Left lobe of liver (tissue), 2 donors: ENCODE measurements at regions not wholly inside any gene's neighbourhood (a gene's known extent, or its start where the extent isn't known, plus 50 kb on each side); places are given as distances from the start of the nearest gene placed in this dataset.
"Not testable (repeated sequence)": the region's sequence is repeated elsewhere in the genome, so short reads cannot be mapped to it uniquely, and the experiment has no call there.

Experiments
- ATAC-seq: fragments of 200-7000 bp; cut with Tn5 transposase; one replicate; pipeline ENCODE4 v1.9.1; 2020; ENCODE audit warnings: mild to moderate bottlenecking, moderate library complexity
- DNase-seq: peaks from one replicate; pipeline ENCODE4 v3.0.0-alpha.2; 2020; ENCODE audit warnings: low spot score
- donor health status: DM: no; HTN: no; CAD: no; lungs with moderate emphysema.
- donor health status: DM: no; HTN: yes; CAD: no.

GRCh38 chr1:80403471-80403893 is 1397.0 kb upstream of the ADGRL4 start:
- no peak for ATAC-seq
- DNase-seq, result no peak

- DNase-seq (no peak), ATAC-seq (no peak)
Observed at GRCh38 chr1:80402625-80403024, 1396.1 kb upstream of the ADGRL4 start.

DNA sequence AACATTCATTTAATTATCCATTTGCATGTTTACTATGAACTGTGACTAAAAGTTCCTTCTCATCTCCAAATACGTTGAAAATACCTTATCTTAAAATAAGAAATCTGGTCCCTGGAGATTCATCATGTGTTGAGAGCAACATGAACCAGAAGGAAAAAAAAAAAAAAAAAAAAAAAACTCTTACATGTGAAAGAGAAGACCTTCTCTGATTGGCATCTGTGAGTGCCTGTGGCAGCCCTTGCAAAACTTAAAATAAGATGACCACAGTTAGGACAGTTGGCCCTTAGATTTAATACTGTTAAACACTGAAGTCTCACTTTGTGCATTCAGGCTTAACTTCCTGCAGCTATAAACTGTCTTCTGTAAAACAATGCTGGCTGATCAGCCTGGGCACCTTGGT is 1395.2 kb upstream of the ADGRL4 start:
- ATAC-seq (no peak), DNase-seq (no peak)

DNA sequence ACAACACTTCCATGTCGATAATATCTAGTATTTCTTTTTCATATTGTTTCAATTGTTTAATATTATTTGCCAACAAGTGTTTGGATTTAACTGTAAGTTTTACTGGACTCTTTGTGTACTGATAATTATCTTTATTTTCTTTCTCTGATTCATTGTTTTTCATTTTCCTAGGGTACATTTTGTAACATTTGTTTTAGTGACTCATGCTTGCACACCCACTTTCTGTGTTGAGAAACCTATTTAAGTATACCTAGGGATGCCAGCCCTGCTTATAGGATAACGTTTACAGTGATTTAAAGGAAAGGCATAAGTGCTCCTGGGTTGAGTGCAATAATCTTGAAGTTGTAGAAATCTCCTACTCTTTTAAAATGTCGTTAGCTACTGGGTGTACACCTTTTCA is 1386.0 kb upstream of the ADGRL4 start:
- DNase-seq (no peak), ATAC-seq (no peak)

- DNase-seq, result no peak
- ATAC-seq, result no peak
Observed at GRCh38 chr1:80385650-80386049, 1379.1 kb upstream of the ADGRL4 start.

DNA sequence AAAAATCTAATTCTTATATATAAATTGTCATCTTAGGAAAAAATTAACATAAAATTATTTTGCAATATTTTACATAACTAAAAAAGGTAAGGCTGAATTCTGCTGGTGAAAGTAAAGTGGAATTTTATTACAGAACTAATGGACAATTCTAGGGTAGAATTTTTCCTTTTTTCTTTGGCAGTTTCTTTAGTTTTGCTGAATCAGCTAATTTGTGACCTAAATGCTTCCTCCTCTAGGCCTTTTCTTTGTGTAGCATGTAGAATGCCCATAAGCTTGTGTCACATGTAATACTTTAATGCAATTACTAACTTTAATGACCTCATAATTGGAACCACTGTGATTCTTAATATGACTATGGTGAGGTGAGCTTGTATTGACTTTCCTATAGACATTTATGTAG is 1378.4 kb upstream of the ADGRL4 start:
- ATAC-seq, result no peak
- no peak for DNase-seq

- DNase-seq (no peak), ATAC-seq (no peak)
Observed at GRCh38 chr1:80384083-80384830, 1377.7 kb upstream of the ADGRL4 start.

- no peak for ATAC-seq
Observed at GRCh38 chr1:80375662-80376061, 1369.1 kb upstream of the ADGRL4 start.

DNA sequence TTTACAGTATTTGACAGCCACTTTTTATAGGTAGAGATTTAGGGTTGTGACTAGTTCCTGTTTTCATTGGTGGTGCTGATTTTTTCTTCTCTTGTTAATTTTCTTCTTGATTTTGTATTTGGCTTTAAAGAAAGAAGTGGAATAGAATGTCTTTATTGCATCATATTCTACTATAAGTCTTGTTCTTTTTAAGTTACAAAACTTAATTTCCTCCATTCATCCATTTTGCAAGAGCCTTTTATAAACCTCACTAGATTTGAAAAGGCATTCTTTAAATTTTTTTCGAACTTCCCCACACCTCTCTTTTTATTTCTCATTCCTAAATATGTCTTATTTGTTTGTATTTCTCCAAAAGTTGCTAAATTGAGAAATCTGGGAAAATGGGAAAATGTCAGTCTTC is 1368.6 kb upstream of the ADGRL4 start:
- no peak for DNase-seq
- no peak for ATAC-seq

More at GRCh38 chr1:80375662-80376061, 1369.1 kb upstream of the ADGRL4 start:
- no peak for DNase-seq

DNA sequence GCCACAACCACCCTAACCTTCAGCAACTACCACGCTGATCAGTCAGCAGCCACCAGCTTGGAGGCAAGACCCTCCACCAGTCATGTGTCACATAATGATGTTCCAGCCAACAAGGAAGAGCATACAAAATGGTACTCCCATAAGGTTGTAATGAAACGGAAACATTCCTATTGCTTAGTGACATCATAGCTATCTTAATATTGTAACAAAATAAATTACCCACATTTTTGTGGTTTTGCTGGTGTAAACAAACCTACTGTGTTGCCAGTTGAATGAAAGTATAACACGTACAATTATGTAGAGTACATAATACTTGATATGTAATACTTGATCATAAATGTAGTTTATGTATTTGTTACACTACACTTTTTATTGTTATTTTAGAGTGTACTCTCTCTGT is 1363.2 kb upstream of the ADGRL4 start:
- DNase-seq, result no peak
- ATAC-seq, result no peak

DNA sequence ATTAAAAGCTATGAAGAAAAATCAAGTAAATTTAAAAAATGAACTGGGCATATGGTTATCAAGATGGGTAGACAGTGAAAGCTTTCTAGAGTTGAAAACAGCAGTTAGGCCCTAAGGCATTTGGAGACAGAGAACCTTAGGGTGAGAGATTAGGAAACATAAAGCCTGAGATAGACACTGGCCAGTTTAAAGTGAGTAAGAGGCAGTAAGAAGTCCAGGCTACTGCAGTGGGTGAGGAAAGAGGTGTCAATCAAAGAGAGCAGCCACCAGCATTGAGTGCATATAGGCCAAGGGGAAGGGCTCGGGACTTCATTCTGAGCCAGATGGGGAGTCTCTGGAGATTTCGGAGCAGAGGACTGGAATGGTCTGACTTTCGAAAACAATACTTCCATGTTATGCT is 1360.5 kb upstream of the ADGRL4 start:
- ATAC-seq (no peak), DNase-seq (no peak)

GRCh38 chr1:80365359-80366021 is 1359.0 kb upstream of the ADGRL4 start:
- no peak for ATAC-seq

DNA sequence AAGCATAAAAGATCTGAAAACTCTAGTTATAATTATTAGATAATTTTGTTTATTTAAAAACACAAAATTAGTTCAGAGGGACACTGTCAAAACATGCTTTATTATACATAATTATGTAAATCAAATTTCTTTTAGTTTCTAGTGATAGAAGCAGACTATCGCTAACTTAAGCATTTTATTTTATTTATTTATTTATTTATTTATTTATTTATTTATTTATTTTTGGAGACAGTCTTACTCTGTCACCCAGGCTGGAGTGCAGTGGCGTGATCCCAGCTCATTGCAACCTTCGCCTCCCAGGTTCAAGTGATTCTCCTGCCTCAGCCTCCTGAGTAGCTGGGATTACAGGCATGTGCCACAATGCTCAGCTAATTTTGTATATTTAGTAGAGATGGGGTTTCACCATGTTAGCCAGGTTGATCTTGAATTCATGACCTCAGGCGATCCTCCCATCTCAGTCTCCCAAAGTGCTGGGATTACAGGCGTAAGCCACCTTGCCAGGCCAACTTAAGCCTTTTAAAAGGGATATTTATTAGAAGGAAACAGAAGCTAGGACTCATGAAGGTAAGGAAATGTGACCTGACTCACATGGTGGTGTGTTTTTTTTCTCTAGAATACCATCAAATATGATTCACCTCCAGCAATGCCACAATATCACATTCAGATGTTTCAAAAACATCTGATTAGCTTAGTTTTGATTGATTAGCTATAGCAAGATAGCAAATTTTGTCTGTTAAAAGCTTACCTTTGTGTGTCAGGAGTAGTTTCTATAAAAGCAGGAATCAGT is 1357.4 kb upstream of the ADGRL4 start:
- DNase-seq, result no peak
- no peak for ATAC-seq

More at GRCh38 chr1:80365359-80366021, 1359.0 kb upstream of the ADGRL4 start:
- DNase-seq, result no peak

GRCh38 chr1:80359666-80360065 is 1353.1 kb upstream of the ADGRL4 start:
- ATAC-seq (no peak), DNase-seq (no peak)

- no peak for ATAC-seq
Observed at GRCh38 chr1:80349218-80349617, 1342.7 kb upstream of the ADGRL4 start.

GRCh38 chr1:80341021-80341420 is 1334.5 kb upstream of the ADGRL4 start:
- ATAC-seq (no peak), DNase-seq (no peak)

More at GRCh38 chr1:80349218-80349617, 1342.7 kb upstream of the ADGRL4 start:
- DNase-seq, result no peak

DNA sequence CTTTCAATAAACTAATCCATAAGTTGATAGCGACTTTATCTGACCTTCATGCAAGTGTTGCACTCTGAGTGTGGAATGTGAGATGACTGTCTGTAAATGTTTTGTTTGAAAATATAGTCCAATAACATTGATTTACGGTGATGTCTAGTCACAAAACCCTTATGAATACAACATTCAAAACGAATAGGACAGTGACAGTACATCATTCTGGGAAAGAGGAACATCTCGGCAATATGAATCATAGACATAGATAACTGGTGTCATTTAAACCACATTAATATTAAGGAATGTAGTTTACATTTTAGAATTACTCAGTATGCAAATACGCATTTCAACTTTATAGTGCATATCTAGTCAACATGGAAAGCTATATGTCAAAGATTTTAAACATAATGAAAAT is 1311.6 kb upstream of the ADGRL4 start:
- DNase-seq (no peak), ATAC-seq (no peak)

DNA sequence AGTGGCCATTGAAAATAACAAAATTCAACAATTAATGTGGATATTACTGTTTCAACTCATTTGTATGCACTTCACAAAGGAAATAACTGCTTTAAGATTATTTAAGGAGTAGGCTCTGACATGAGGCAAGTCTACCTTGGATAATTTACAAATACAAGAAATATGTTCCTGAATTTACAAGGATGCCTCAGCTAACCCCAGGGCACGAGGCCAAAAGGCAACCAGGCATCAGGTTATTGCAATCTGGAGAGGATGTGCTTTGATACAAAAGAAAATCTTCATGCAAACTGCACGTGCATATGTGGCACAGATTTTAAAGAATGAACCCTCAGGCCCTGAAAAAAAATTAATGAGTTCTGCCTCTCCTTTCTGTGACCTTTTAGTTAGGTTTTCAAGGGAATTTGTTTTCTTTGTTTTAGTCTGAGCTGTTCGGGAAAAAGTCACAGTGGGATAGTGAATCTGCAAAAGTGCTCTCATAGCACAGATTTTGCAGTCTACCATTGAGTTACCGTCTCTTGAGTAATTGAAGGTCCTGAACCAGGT is 1304.2 kb upstream of the ADGRL4 start:
- no peak for DNase-seq

DNA sequence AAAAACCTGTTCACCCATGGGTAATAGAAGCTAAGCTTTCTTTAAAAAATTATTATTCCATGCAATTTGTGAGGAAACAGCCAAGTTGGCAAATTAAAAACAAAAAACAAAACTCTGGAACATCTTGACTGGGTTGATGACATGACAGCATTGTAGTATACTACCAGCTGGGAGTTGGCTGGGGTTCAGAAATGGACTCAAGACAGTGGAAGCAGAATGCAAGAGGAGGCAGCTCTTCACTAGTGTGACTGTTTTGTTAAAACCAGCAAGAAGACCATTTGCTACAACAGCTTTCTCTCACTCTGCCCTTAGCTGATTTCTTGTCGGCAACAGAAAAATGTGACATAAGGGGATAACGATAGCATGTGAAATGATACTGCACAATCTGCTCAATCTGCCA is 1298.9 kb upstream of the ADGRL4 start:
- no peak for DNase-seq
- ATAC-seq, result no peak

More for the DNA sequence above, 1304.2 kb upstream of the ADGRL4 start:
- ATAC-seq, result no peak

DNA sequence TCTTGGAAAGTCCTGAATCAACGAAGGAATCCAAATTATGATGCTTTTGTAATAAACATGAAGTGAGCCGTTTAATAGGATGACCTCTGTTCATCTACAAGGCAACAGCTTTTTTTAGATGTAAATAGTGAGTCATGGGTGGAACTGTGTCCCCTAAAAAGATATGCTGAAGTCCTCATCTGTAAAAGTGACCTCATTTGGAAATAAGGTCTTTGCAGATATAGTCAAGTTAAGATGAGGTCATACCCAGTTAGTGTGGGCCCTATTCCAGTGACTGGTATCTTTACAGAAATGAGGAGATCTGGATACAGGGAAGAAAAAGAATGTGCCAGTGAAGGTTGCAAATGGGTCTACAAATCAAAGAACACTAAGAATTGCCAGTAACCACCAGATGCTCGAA is 1287.3 kb upstream of the ADGRL4 start:
- ATAC-seq, result no peak
- no peak for DNase-seq

DNA sequence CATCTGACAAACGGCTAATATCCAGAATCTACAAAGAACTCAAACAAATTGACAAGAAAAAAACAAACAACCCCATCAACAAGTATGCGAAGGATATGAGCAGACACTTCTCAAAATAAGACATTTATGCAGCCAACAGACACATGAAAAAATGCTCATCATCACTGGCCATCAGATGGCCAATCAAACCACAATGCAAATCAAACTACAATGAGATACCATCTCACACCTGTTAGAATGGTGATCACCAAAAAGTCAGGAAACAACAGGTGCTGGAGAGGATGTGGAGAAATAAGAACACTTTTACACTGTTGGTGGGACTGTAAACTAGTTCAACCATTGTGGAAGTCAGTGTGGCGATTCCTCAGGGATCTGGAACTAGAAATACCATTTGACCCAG is 1282.2 kb upstream of the ADGRL4 start:
- ATAC-seq, DNase-seq: not testable (repeated sequence)
